ENCODE measurements at regions not wholly inside any gene's neighbourhood (a gene's known extent, or its start where the extent isn't known, plus 50 kb on each side); places are given as distances from the start of the nearest gene placed in this dataset.

DNA sequence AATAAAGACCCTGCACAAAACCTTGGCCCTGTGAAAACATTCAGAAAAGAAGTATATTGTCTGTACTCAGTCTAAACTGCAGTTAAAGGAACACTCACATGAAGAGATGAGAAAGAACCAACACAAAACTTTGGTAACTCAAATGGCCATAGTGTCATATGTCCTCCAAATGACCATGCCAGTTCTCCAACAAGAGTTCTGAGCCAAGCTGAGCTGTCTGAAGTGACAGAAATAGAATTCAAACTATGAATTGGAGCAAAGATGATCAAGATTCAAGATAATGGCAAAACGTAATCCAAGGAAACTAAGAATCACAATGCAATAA, 739.3 kb upstream of the NDST4 start:
- TF ChIP-seq, protein P1, sequence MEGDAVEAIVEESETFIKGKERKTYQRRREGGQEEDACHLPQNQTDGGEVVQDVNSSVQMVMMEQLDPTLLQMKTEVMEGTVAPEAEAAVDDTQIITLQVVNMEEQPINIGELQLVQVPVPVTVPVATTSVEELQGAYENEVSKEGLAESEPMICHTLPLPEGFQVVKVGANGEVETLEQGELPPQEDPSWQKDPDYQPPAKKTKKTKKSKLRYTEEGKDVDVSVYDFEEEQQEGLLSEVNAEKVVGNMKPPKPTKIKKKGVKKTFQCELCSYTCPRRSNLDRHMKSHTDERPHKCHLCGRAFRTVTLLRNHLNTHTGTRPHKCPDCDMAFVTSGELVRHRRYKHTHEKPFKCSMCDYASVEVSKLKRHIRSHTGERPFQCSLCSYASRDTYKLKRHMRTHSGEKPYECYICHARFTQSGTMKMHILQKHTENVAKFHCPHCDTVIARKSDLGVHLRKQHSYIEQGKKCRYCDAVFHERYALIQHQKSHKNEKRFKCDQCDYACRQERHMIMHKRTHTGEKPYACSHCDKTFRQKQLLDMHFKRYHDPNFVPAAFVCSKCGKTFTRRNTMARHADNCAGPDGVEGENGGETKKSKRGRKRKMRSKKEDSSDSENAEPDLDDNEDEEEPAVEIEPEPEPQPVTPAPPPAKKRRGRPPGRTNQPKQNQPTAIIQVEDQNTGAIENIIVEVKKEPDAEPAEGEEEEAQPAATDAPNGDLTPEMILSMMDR (IDR thresholded peaks at IDR 0.05; ENCODE audit: low read depth, low read length), result no peak
- no peak for DNase-seq (ENCODE audit: extremely low read depth, low read depth)

- TF ChIP-seq, protein P1 (IDR thresholded peaks at IDR 0.05; ENCODE audit: low read depth, low read length), result no peak; the same call in 1 of the 2 replicates
Measured at GRCh38 chr4:115851918-115852766, 738.7 kb upstream of the NDST4 start.

DNA sequence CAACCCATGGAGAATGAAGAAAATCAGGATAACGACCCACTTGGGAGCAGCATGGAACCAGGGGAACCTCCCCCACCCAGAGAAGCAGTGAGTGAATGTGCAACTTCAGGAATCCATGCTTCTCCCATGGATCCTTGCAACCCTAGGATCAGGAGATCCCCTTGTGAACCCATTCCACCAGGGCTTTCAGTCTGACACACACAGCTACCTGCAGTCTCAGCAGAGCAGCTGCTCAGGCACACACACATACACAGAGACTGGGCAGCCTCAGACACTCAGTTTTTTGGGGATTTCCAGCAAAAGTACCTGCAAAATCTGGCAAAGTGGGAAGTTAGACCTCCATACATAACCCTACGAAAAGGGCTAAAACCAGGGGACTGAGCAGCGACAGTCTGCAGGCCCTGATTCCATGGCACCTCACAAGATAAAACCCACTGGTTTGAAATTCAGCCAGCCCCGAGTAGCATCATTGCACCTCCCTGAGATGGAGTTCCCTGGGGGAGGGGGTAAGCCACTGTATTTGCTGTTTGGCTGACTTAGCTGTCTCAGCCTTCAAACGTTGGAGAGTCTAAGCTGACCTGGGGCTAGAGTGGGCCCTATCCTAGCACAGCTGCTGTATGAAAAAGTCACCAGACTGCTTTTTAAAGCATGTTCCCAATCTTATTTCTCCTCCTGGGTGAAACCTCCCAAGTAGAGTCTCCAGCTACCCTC, 737.5 kb upstream of the NDST4 start:
- DNase-seq (ENCODE audit: extremely low read depth, low read depth), result no peak
- TF ChIP-seq, protein P1 (IDR thresholded peaks at IDR 0.05; ENCODE audit: low read depth, low read length), result no peak

More at GRCh38 chr4:115851918-115852766, 738.7 kb upstream of the NDST4 start:
- DNase-seq (ENCODE audit: extremely low read depth, low read depth), result no peak

GRCh38 chr4:115844180-115844579, 730.8 kb upstream of the NDST4 start:
- no peak for DNase-seq (ENCODE audit: extremely low read depth, low read depth)
- TF ChIP-seq, protein P1 (IDR thresholded peaks at IDR 0.05; ENCODE audit: low read depth, low read length), result no peak

DNA sequence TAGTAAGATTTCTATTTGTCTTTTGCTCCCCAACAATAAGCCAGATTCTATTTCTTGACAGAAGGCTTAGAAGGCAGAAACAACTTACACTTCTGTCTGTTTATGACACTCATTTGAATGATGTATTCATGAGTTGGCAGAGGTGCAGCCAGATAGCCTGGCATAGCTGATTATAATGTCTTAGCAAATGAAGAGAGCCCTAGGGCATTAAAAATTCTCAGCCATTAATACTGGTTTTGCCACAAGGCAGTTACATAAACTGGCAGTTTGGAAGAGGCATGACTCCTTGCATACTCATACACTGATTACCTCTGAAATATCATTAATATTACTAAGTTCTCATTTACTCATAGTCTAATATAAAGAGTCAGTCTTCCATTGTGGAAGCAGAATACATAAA, 728.5 kb upstream of the NDST4 start:
- TF ChIP-seq, protein P1 (IDR thresholded peaks at IDR 0.05; ENCODE audit: low read depth, low read length), result no peak
- no peak for DNase-seq (ENCODE audit: extremely low read depth, low read depth)

DNA sequence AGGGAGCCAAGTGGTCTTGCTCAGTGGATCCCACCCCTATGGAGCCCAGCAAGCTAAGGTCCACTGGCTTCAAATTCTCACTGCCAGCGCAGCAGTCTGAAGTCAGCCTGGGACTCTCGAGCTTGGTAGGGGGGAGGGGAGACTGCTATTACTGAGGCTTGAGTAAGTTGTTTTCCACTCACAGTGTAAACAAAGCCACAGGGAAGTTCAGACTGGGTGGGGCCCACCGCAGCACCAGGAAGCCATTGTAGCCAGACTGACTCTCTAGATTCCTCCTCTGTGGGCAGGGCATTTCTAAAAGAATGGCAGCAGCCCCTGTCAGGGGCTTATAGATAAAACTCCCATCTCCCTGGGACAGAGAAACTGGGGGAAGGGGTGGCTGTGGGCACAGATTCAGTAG, 721.0 kb upstream of the NDST4 start:
- no peak for DNase-seq (ENCODE audit: extremely low read depth, low read depth)
- TF ChIP-seq, protein P1 (IDR thresholded peaks at IDR 0.05; ENCODE audit: low read depth, low read length), result no peak

GRCh38 chr4:115824630-115825029, 711.2 kb upstream of the NDST4 start:
- DNase-seq (ENCODE audit: extremely low read depth, low read depth), result no peak
- TF ChIP-seq, protein P1 (IDR thresholded peaks at IDR 0.05; ENCODE audit: low read depth, low read length), result no peak
